Neural cell (in vitro differentiated cells): ENCODE measurements at regions not wholly inside any gene's neighbourhood (a gene's known extent, or its start where the extent isn't known, plus 50 kb on each side); places are given as distances from the start of the nearest gene placed in this dataset.

ENCODE experiments used
- CTCF ChIP-seq: fragments of 450-650 bp; IDR thresholded peaks from 2 replicates; pipeline ENCODE4 v1.5.1; 2014; ENCODE audit warnings: antibody characterized with exemption, mild to moderate bottlenecking, moderate library complexity; ENCODE audit not compliant: poor library complexity, severe bottlenecking
- EP300 ChIP-seq: fragments of 450-650 bp; conservative IDR thresholded peaks from 2 replicates; pipeline ENCODE4 v1.6.1; 2014; ENCODE audit warnings: antibody characterized with exemption, mild to moderate bottlenecking, moderate library complexity; ENCODE audit not compliant: poor library complexity, severe bottlenecking
- TF ChIP-seq, protein P1 (sequence below): IDR thresholded peaks from 2 replicates; pipeline ENCODE4 v1.6.1; 2012; ENCODE audit warnings: borderline replicate concordance

DNA sequence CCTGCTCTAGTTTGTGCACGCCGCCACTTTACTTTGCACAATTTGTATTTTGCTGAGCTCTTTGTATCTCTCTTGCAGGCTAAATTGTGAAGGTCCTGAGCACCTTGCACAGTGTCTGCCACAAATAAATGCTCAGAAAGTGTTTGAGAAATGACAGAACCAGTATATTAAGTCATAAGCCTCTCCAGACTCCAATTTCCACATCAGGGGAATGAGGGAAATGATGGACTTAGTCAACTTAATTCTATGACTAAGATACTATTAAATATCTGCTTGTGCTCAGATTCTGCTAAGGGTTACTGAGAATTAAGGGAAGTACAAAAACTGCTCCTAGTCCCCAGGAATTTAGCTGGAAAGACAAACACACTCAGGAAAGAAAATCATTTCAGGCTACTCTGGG is 239.1 kb upstream of the SLC14A2 start:
- TF ChIP-seq EP300 (no peak), CTCF (no peak)
- TF ChIP-seq, protein P1, sequence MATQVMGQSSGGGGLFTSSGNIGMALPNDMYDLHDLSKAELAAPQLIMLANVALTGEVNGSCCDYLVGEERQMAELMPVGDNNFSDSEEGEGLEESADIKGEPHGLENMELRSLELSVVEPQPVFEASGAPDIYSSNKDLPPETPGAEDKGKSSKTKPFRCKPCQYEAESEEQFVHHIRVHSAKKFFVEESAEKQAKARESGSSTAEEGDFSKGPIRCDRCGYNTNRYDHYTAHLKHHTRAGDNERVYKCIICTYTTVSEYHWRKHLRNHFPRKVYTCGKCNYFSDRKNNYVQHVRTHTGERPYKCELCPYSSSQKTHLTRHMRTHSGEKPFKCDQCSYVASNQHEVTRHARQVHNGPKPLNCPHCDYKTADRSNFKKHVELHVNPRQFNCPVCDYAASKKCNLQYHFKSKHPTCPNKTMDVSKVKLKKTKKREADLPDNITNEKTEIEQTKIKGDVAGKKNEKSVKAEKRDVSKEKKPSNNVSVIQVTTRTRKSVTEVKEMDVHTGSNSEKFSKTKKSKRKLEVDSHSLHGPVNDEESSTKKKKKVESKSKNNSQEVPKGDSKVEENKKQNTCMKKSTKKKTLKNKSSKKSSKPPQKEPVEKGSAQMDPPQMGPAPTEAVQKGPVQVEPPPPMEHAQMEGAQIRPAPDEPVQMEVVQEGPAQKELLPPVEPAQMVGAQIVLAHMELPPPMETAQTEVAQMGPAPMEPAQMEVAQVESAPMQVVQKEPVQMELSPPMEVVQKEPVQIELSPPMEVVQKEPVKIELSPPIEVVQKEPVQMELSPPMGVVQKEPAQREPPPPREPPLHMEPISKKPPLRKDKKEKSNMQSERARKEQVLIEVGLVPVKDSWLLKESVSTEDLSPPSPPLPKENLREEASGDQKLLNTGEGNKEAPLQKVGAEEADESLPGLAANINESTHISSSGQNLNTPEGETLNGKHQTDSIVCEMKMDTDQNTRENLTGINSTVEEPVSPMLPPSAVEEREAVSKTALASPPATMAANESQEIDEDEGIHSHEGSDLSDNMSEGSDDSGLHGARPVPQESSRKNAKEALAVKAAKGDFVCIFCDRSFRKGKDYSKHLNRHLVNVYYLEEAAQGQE = no peak
